Stimulated activated CD8-positive, alpha-beta memory T cell treated with anti-CD3 and anti-CD28 coated beads, Interleukin-7, amount 100 ng/mL, for 24 hours (primary cell): ENCODE measurements at regions not wholly inside any gene's neighbourhood (a gene's known extent, or its start where the extent isn't known, plus 50 kb on each side); places are given as distances from the start of the nearest gene placed in this dataset.

Source experiments
- DNase-seq: peaks from one replicate; pipeline ENCODE4 v3.0.0-alpha.2; 2020; ENCODE audit warnings: low read depth

- no peak for DNase-seq
Observed at GRCh38 chr11:28615542-28615941, 507.4 kb downstream of the METTL15 start.

- no peak for DNase-seq
Observed at GRCh38 chr11:28606930-28607329, 498.7 kb downstream of the METTL15 start.

- DNase-seq: no peak
Observed at GRCh38 chr11:28599656-28600055, 491.5 kb downstream of the METTL15 start.

- DNase-seq: no peak
Observed at GRCh38 chr11:28598531-28598930, 490.3 kb downstream of the METTL15 start.

- DNase-seq: no peak
Observed at GRCh38 chr11:28596816-28597215, 488.6 kb downstream of the METTL15 start.

- no peak for DNase-seq
Observed at GRCh38 chr11:28592141-28592540, 484.0 kb downstream of the METTL15 start.

GRCh38 chr11:28584992-28585391 lies 476.8 kb downstream of the METTL15 start:
- no peak for DNase-seq

- no peak for DNase-seq
Observed at GRCh38 chr11:28582506-28582905, 474.3 kb downstream of the METTL15 start.

GRCh38 chr11:28581286-28582242 lies 473.4 kb downstream of the METTL15 start:
- no peak for DNase-seq

GRCh38 chr11:28571371-28571770 lies 463.2 kb downstream of the METTL15 start:
- DNase-seq: no peak

GRCh38 chr11:28569106-28569505 lies 460.9 kb downstream of the METTL15 start:
- DNase-seq: no peak

- no peak for DNase-seq
Observed at GRCh38 chr11:28566339-28567089, 458.3 kb downstream of the METTL15 start.

- no peak for DNase-seq
Observed at GRCh38 chr11:28559492-28559891, 451.3 kb downstream of the METTL15 start.

GRCh38 chr11:28547321-28547741 lies 439.1 kb downstream of the METTL15 start:
- DNase-seq: no peak

- DNase-seq: no peak
Observed at GRCh38 chr11:28545536-28545935, 437.3 kb downstream of the METTL15 start.

- no peak for DNase-seq
Observed at GRCh38 chr11:28542561-28542960, 434.4 kb downstream of the METTL15 start.

- no peak for DNase-seq
Observed at GRCh38 chr11:28539239-28540030, 431.2 kb downstream of the METTL15 start.

GRCh38 chr11:28537822-28538221 lies 429.6 kb downstream of the METTL15 start:
- DNase-seq: no peak

GRCh38 chr11:28536504-28537267 lies 428.5 kb downstream of the METTL15 start:
- no peak for DNase-seq

- no peak for DNase-seq
Observed at GRCh38 chr11:28535677-28536076, 427.5 kb downstream of the METTL15 start.
